Dermis microvascular lymphatic vessel endothelial cell (primary cell): ENCODE measurements at regions not wholly inside any gene's neighbourhood (a gene's known extent, or its start where the extent isn't known, plus 50 kb on each side); places are given as distances from the start of the nearest gene placed in this dataset.

ENCODE experiments used
- DNase-seq, 2 donors: peaks; one replicate each; pipeline versions ENCODE4 v3.0.0 to v3.0.0-alpha.2; 2010; ENCODE audit warnings: low read depth in 2 of 2

DNA sequence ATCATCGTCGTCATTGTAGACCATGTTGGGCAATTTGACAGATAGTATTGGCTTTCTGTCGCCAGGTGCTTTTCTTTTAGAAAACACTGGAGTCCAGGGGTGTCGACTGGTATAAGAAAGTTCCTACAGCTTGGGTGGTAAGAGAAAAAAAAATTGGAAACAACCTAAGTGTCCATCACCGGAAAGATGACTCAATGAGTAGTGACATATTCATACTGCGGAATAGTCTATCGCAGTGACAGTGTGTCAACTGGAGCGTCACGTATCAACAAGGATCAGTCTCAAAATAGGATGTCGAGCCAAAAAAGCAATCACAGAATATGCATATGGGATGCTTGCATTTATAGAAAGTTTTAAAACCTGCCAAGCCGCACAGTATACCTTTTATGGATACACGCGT is 157.6 kb downstream of the MN1 start:
- no peak for DNase-seq

DNA sequence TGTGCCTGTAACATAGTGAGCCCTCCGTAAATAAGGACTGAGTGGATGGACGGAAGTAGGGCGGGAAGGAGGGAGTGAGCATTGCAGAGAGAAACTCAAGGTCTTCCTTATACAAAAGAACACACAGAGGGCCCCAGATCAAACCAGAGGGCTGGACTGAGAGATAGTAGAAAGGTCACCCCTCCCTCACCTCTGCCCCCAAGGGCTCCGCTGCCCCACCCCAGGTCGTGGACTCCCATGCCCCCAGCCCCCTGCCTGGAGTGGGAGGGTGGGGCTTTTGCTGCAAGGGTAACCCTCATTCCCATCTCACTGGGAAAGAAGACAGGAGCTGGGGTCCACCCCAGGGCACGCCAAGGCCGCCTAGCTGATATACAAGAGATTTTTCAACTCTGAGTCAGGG is 157.0 kb downstream of the MN1 start:
- no peak for DNase-seq

DNA sequence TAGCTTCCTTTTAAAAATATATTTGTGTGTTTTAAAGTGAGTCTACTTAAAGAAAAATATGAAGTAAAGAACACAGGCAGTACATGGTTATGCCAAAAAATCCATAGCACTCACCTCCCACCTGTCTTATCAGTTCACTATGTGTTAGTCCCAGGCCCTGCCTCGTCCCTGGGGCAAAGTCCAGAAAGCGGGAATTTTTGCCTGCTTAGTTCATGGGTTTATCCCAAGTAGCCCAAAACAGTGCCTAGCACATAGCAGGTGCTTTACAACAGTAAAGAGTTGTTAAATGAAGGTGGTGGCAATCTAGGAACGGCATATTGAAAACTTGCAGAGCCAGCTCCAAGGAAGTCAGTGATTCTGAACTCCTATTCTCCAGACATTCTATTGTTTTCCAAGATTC is 154.0 kb downstream of the MN1 start:
- no peak for DNase-seq

DNA sequence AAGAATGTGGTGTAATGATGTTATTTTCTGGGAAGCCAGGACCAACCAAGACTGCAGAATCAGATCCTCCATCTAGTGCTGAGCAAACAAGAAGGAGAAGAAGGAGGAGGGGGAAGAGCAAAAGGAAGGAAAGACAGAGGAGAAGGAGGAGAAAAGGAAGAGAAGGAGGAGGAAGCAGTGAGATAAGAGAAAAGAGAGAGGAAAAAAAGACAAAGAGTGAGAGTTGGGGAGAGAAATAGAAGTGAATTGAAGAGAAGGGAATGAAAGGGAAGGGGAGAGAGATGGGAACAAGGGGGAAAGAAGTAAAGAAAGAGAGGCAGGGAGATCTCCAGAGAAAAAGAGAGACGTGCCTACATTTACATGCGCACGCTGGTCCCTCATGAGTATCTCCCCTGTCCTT is 153.5 kb downstream of the MN1 start:
- no peak for DNase-seq

DNA sequence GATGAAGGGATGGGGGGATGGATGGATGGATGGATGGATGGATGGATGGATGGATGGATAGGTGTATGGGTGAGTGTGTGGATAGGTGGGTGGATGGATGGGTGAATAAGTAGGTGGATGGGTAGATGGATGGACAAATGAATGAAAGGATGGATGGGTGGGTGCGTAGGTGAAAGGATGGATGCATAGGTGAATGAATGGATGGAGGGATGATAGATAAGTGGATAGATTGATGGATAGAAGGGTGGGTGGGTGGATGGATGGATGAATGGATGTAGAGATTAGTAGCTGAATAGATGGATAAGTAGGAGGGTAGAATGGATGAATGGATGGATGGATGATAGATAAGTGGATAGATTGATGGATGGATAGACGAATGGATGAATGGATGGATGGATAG is 152.7 kb downstream of the MN1 start:
- no peak for DNase-seq

DNA sequence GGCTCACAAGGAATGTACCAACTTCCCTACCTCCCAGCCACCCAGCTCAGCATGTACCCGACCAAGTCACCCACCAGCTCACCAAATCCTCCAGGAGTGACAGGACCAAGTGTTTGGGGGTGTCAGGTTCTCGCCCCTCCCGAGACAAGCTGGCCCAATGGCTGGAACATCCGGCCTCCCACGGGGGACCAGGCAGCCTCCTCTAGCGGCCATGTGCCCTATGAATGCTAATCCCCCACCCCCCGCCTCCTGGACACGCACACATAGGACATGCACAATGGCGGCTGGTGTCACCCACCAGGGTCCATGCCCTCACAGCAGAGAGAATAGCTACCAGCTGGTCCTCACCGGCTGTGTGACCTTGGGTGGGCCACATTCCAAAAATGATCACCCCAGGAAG is 151.0 kb downstream of the MN1 start:
- DNase-seq: no peak

DNA sequence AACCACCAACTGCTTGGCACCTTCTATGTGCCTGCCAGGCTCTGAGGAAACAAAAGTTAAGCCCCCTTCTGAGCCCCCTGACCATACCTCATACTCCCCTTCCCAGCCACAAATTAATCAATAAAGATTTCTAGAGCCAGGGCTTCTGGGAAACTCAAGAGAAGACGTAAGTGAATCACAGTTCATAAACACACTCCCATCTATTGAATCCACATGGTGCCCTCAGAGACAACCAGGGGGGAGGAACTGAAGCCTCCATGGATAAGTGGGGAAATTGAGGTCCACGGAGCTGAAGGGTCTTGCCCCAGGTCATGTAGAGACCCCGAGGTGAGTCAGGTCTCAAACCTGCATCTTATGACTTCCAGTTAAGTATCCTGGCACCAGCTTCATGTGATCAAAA is 150.6 kb downstream of the MN1 start:
- DNase-seq: no peak

DNA sequence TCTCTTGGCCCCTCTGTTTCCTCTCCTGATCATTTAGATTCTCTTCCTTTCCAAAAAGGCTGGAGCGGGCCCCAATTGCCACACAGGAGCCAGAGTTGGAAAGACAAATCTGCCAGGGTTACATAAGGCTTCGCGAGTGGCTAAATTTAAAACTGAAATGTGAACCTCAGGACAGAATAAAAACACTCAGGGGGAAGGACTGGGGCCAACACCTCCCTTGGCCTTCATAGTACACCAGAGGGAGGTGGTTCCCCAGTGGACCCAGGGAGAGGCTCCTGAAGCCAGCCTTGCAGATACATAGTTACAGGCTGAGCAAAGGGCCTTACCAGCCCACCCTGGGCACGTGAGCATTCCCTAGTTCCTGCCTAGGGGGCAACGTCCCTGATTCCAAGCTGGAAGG is 150.1 kb downstream of the MN1 start:
- DNase-seq: no peak

DNA sequence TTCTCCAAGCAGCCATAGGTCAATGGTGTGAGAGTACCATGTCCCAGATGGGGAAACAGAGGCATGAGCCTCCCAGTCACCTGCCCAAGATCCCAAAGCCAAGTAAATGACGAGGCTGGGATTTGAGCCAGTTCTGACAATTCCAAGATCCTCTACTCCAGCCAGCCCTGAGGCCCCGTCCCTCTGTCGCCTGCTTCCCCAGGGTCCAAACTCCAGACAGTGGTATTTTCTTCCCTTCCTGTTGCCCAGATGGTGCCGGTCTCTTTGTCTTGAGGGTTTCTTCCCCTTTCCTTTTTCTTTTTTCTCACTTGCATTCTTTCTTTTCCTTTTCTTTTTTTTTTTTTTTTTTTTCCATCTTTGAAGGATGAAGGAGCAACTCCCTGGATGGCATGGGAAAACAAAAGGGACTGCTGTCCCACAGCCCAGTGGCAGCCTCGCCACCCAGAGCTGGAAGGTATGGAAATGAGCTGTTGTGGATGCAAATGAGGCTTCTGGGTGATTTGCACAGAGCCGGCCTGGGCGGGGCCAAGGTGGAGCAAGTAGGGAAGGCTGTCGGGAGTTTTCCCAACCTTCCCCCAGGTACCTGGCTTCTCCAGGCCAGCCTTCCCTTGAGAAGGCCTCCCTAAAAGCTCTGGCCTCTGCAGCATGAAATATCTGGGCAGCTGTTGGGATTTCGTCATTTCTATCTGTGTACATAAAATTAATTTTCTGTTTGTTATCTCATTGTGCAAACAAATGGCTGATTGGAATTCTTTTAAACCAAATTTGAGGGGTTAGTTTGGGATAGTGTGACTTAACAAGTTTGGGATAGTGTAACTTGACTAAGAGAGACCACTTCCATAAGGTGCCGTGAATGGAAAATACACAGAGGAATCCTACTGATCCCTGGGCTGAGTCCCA is 146.8 kb downstream of the MN1 start:
- no peak for DNase-seq

DNA sequence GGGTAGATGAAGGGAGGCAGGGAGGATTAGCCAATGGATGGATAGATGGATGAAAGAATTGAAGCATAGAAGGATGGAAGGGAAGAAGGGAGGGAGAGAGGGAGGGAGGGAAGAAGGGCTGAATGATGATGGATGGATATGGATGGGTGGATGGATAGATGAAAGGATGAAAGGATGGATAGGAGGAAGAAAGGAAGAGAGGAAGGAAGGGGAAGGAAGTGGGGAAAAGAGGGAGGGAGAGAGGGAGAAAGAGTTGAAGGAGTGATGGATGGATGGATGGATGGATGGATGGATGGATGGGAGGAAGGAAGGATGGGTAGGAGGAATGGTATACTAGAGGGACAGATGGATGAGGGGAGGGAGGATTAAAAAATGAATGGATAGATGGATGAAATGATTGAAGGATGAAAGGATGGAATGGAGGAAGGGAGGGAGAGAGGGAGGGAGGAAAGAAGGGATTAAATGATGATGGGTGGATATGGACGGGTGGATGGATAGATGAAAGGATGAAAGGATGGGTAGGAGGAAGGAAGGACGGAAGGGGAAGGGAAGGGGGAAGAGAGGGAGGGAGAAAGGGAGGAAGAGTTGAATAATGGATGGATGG is 145.9 kb downstream of the MN1 start:
- no peak for DNase-seq

DNA sequence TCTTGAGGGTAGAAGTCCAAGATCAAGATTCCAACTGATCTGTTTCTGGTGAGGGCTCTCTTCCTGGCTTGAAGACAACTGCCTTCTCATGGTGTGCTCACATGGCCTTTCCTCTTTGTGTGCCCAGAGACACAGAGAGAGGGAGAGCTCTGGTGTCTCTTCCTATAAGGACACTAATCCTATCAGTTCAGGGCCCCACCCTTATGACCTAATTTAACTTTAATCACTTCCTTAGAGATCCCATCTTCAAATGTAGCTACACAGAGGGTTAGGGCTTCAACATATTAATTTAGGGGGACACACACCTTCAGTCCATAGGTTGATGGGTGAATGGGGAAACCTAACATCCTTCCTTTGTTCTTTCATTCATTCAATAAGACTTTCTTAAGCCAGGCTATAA is 144.6 kb downstream of the MN1 start:
- DNase-seq: no peak

DNA sequence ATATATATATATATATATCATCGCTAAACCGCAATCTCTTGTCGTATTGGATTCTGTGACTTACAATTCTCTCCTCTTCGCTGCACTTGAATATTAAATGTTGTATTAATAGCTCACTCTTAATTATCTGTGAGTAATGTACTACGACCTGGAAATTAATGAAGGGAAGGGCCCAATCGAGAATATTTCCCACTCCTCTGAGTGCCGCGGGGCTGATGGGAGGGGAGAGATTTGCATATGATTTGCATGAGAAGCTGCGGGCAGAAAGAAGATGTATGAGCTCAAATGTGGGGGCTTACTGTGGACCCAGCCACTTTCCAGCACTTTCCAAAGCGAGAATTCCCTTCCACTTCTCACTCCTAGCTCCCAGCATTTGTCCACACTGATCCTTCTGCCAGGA is 141.2 kb downstream of the MN1 start:
- no peak for DNase-seq

DNA sequence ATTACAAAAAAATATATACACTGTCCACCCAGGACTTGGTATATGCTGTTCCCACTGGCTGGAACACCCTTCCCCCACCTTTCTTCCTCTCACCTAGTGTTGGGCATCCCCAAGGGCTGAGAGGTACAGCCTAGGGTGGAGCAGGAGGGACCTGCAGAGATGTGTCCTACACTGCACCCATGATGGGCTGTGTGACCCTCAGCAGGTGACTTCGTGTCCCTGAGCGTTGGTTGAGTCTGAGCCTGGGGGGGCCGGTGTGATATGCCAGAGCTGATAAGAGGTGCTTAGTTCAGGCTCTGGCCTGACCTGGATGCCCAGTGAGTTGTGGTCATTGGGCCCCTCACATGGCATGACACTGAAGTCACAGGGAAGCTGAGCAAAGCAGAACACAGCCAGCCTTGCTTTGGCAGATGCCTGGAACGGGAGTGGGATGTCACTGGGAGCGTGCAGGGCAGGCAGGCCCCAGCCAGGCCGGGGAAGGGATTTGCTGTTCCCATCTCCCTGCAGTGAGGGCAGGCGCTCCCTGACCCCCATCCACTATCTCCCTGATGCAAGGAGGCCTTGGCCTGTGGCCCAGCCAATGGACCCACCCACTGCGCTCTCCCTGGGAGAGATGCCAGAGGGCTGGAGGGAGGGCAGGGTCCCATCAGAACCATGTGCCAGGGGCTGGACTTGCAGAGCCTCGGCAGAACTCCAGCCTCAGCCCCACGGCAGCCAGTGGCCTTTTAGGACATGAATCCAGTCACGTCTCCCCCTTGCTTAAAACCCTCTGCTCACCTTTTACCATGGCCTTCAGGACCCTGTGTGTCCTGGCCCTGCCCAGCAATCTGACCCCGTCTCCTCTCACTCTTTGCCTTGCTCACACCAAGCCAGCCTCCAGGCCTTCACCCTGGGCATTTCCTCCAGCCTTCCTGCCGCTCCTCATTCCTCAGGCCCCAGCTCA is 138.9 kb downstream of the MN1 start:
- peak; percentile 49 to 78 for DNase-seq

DNA sequence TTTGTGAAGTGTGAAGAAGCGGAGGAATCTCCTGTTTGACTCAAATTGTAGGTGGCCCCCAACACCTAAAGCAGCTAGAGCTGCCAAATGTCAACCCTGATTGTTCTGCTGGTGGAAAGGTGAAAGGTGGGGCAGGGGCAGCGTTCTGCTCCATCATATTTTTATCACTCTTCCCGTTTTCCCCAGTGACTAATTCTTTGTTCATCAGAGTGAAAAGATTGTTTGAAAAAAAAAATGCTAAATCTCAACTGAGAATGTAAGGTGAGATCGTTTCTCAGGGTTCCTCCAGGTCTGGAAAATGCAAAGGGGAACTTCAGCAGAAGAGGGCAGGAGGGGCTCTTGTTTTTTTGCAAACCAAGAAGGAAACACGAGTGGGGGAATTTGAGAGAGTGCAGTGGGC is 137.7 kb downstream of the MN1 start:
- peak in 1 of 2 donors; percentile 78 for DNase-seq

DNA sequence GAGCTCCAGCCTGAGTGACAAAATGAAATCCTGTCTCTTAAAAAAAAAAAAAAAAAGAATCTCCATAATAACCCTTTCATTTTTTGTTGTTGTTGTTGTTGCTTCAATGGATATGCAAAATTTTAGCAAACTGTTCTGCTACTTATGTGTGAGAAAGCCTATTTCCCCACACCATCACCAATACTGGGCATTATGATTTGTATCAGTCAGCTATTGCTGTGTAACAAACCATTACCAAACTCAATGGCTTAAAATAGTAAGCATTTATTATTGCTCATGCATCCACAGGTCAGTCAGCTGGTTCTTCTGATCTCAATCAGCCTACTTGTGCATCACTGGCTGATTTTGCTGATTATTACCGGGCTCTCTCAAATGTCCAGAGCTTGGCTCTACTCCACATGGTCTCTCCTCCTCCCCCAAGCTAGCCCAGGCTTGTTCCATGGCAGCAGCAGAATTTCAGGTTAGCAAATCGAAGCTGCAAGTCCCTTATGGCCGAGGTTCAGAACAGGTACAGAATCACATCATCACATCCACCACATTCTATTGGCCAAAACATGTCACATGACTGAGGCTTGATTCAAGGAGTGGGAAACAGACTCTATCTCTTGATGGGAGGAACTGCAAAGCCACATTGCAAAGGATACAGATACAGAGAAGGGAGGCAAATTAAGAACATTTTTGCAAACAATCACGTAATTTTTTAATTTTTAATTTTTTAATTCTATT is 135.1 kb downstream of the MN1 start:
- no peak for DNase-seq

DNA sequence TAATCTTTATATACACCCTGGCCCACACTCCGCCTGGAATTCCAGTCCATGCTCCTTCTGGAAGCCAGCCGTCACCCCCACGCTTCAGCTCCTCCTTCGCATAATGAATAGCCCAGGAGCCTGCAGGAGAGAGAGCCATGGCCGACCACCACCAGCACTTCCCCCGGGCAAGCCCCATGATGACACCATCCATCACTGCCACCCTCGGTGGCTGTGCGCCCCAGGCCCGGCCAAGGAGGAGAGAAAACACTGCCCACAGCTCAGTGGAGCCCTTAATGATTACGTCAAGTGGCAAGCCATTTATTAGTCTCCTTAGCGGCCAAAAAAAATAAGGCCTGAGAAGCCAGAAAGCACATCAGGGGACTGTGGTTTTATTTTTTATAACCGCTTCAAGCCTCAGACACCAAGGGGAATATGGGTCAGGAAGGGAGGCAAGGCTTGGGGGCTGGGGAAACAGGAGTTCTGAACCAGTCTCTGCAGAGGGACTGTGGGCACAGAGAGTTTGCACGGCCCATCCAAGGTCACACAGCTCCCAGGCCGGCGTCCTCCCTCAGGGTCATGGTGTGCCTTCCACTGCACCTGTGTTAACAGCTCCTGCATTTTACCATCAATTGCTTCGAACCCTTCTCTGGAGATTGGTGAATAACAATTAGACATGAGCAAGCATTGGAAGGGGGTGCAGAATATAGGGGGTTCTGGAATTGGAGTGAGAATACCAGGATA is 134.3 kb downstream of the MN1 start:
- DNase-seq: no peak

DNA sequence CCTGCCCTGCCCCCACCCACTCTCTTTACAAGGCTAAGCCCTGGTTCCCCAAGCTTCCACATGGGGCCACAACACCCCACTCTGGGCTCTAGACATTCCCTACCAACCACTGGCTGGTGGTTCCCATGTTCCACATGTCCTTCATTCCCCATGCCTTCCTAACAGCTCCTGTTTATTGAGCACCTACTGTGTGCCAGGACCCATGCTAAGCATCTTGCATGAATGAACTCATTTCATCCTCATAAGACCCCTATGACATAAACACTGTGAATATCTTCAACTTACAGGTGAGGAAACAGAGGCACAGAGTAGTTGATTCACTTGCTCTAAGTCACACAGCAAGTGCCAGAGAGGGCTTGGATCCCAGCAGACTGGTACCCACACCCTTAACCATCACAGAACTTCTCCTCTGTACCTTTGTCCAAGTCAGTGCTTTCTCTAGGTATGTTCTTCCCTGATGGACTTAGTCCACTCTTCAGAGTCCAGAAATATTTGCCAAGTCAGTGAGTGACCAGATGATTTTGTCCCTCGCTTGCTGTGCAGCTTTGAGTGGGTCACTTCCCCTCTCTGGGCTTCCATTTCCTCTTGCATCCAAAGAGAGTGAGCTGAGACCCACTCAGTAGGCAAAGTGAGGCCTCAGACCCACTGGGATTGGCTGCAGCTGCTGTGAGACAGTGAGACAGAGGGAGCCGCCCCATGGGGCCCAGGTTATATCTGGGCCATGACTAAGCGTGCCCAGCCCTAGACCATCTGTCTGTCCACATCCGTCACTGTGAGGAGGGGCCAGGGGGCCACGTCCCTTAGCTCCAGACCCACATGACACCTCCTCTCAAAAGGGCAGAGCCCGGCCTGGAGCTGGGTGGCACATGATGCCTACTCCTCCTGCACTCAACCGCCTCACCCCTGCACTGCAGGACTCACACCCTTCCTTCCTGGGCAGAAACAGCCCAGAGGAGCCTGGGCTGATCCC is 132.4 kb downstream of the MN1 start:
- peak; percentile 36 to 85 for DNase-seq

DNA sequence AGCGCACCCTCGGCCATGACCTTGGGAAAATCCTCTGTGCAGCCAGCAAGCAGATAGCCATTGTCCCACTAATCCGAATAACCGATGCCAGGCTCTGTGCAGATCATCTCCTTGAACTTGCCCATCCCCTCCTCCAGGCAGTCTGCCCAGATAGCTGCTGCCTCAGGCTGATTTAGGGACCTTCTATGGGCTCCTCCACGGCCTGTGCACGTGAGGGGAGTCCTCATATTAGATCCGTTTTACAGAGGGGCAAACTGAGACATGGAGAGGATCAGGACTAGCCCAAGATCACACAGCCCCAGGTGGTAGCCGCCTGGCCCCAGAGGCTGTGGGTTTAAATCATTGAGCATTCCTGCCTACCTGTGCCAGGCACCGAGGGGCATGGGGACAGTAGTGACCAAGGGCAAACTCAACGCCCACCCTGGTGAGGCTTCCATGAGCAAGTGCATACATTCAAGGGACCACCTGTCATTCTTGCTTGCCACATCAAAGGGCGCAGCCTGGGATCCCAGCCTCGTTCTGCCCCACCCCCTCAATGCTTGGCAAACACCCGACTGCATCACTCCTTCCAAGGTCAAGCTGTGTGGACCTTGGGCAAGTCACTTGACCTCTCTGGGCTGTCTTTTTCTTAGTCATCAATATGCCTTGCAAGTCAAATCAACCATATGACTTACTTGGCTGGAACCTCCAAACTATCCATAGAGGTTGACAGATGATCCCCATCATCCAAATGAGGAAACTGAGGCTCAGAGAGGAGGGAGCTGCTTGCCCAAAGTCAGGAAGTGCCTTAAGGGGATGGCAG is 131.6 kb downstream of the MN1 start:
- DNase-seq: peak in 1 of 2 donors; percentile 26
